H1 (cell line): ENCODE measurements at regions not wholly inside any gene's neighbourhood (a gene's known extent, or its start where the extent isn't known, plus 50 kb on each side); places are given as distances from the start of the nearest gene placed in this dataset.

Experiments
- CTCF ChIA-PET: fragments of 300-600 bp; sonication (Branson Sonifier 250); formaldehyde crosslinking; loops from one replicate; lab custom pipeline; 2021; ENCODE audit not compliant: partially characterized antibody; lab: Charles Lee
- POLR2A ChIA-PET: fragments of 300-600 bp; sonication (Branson Sonifier 250); formaldehyde crosslinking; loops from one replicate; lab custom pipeline; 2021; ENCODE audit warnings: inconsistent platforms; ENCODE audit not compliant: partially characterized antibody; lab: Charles Lee
- DNase-seq, 2 experiments: peaks; one replicate each; pipeline versions ENCODE4 v3.0.0 to v3.0.0-alpha.2; 2010 to 2022; ENCODE audit warnings: low spot score in 2 of 2, low read depth in 1 of 2, mixed read lengths in 1 of 2
- FAIRE-seq: peaks from 2 replicates; lab custom pipeline; 2011; peaks lifted over from hg19 to GRCh38; lab: Jason Lieb, UNC
- H2AFZ ChIP-seq: 2 replicates; pipeline ENCODE4 v1.8.1; 2012; ENCODE audit warnings: low read length, inconsistent platforms
- H2AK5ac ChIP-seq: 2 replicates; pipeline ENCODE4 v1.6.1; 2013; ENCODE audit warnings: low read depth, low read length
- H2BK120ac ChIP-seq: replicated peaks from 2 replicates; pipeline ENCODE3; 2013; ENCODE audit warnings: low read depth, low read length, inconsistent platforms
- H2BK12ac ChIP-seq: 2 replicates; pipeline ENCODE4 v1.6.1; 2013; ENCODE audit warnings: low read depth, low read length
- H2BK15ac ChIP-seq: 2 replicates; pipeline ENCODE4 v1.6.1; 2013; ENCODE audit warnings: low read length
- H2BK20ac ChIP-seq: 2 replicates; pipeline ENCODE4 v1.6.1; 2013; ENCODE audit warnings: low read length
- H2BK5ac ChIP-seq: 2 replicates; pipeline ENCODE4 v1.6.1; 2013; ENCODE audit warnings: low read depth, low read length
- H3K14ac ChIP-seq: 2 replicates; pipeline ENCODE4 v1.6.1; 2013; ENCODE audit warnings: inconsistent platforms; ENCODE audit not compliant: insufficient read length
- H3K18ac ChIP-seq: 2 replicates; pipeline ENCODE4 v1.6.1; 2013; ENCODE audit warnings: low read length; ENCODE audit errors: extremely low read depth
- H3K23ac ChIP-seq: 2 replicates; pipeline ENCODE4 v1.6.1; 2013; ENCODE audit warnings: inconsistent platforms; ENCODE audit not compliant: insufficient read length
- H3K23me2 ChIP-seq: 2 replicates; pipeline ENCODE4 v1.6.1; 2013; ENCODE audit warnings: low read depth, low read length
- H3K27ac ChIP-seq: 2 replicates; pipeline ENCODE4 v1.6.1; 2011; ENCODE audit warnings: low read depth, low read length, inconsistent platforms
- H3K27me3 ChIP-seq, 4 experiments: replicated peaks in 1 of 4; 1 replicate in 1 of 4; 2 replicates in 3 of 4; pipeline versions ENCODE4 v1.6.1 to v1.8.1; 2011 to 2013; ENCODE audit warnings: low read length in 3 of 4, mild to moderate bottlenecking in 3 of 4, inconsistent platforms in 2 of 4, mixed read lengths in 2 of 4, moderate library complexity in 1 of 4; ENCODE audit not compliant: control insufficient read depth in 3 of 4, insufficient read depth in 3 of 4; ENCODE audit errors: extremely low read depth in 1 of 4
- H3K36me3 ChIP-seq, 4 experiments: 2 replicates each; pipeline versions ENCODE4 v1.6.1 to v1.8.1; 2011 to 2013; ENCODE audit warnings: mild to moderate bottlenecking in 4 of 4, low read length in 3 of 4, moderate library complexity in 2 of 4, control low read depth in 1 of 4, inconsistent platforms in 1 of 4; ENCODE audit not compliant: insufficient read depth in 4 of 4, control insufficient read depth in 2 of 4
- H3K4ac ChIP-seq: replicated peaks from 2 replicates; pipeline ENCODE3; 2013; ENCODE audit warnings: low read length, low read depth, mixed read lengths, inconsistent platforms; ENCODE audit not compliant: insufficient read length
- H3K4me1 ChIP-seq, 4 experiments: replicated peaks in 1 of 4; 1 replicate in 1 of 4; 2 replicates in 3 of 4; pipeline versions ENCODE4 v1.6.1 to v1.8.1; 2011 to 2013; ENCODE audit warnings: low read length in 3 of 4, inconsistent platforms in 2 of 4, mixed read lengths in 1 of 4; ENCODE audit not compliant: insufficient read depth in 4 of 4, control insufficient read depth in 3 of 4
- H3K4me2 ChIP-seq, 2 experiments: 2 replicates each; pipeline versions ENCODE4 v1.6.1 to v1.8.1; 2011 to 2013; ENCODE audit warnings: low read depth in 2 of 2, low read length in 2 of 2, control low read depth in 1 of 2, inconsistent platforms in 1 of 2, mild to moderate bottlenecking in 1 of 2; ENCODE audit not compliant: insufficient read depth in 1 of 2
- H3K4me3 ChIP-seq, 4 experiments: fragments of 200-600, 300-600 bp in 1 of 4; sonication (generic), shearing (Covaris generic), sonication (Bioruptor Twin) in 1 of 4; 2 replicates each; pipeline versions ENCODE4 v1.5.1 to v1.8.1; 2011 to 2016; ENCODE audit warnings: low read length in 4 of 4, low read depth in 3 of 4, control low read depth in 2 of 4, inconsistent platforms in 2 of 4, mild to moderate bottlenecking in 2 of 4, mixed read lengths in 1 of 4, moderate library complexity in 1 of 4; ENCODE audit not compliant: insufficient read depth in 2 of 4; ENCODE audit errors: extremely low read depth in 1 of 4
- H3K56ac ChIP-seq: replicated peaks from 2 replicates; pipeline ENCODE3; 2013; ENCODE audit warnings: low read depth, mild to moderate bottlenecking, mixed read lengths, low read length, inconsistent platforms; ENCODE audit not compliant: insufficient read length
- H3K79me1 ChIP-seq: 2 replicates; pipeline ENCODE4 v1.6.1; 2013; ENCODE audit warnings: low read depth, low read length, control low read depth
- H3K79me2 ChIP-seq, 2 experiments: 2 replicates each; pipeline versions ENCODE4 v1.6.1 to v1.8.1; 2012 to 2013; ENCODE audit warnings: low read length in 2 of 2, mild to moderate bottlenecking in 2 of 2, inconsistent platforms in 1 of 2; ENCODE audit not compliant: insufficient read depth in 2 of 2, control insufficient read depth in 1 of 2
- H3K9ac ChIP-seq, 4 experiments: replicated peaks in 1 of 4; 1 replicate in 1 of 4; 2 replicates in 3 of 4; pipeline versions ENCODE4 v1.6.1 to v1.8.1; 2011 to 2013; ENCODE audit warnings: low read depth in 3 of 4, low read length in 3 of 4, control low read depth in 2 of 4, mild to moderate bottlenecking in 2 of 4, moderate library complexity in 2 of 4, inconsistent platforms in 1 of 4; ENCODE audit errors: extremely low read depth in 1 of 4
- H3K9me3 ChIP-seq, 2 experiments: 2 replicates each; pipeline versions ENCODE4 v1.6.1 to v1.8.1; 2012 to 2013; ENCODE audit warnings: mild to moderate bottlenecking in 2 of 2, moderate library complexity in 2 of 2, control low read depth in 1 of 2, inconsistent platforms in 1 of 2, low read depth in 1 of 2, low read length in 1 of 2, mixed read lengths in 1 of 2; ENCODE audit not compliant: insufficient read depth in 2 of 2
- H4K20me1 ChIP-seq, 2 experiments: replicated peaks in 1 of 2; 2 replicates each; pipeline versions ENCODE3 to v1.8.1; 2011 to 2013; ENCODE audit warnings: inconsistent platforms in 2 of 2, low read length in 2 of 2, mild to moderate bottlenecking in 1 of 2; ENCODE audit not compliant: insufficient read depth in 2 of 2, control insufficient read depth in 1 of 2
- H4K5ac ChIP-seq: 2 replicates; pipeline ENCODE4 v1.6.1; 2013; ENCODE audit warnings: low read length, low read depth, mixed read lengths, inconsistent platforms; ENCODE audit not compliant: insufficient read length
- H4K8ac ChIP-seq: 2 replicates; pipeline ENCODE4 v1.8.0; 2013; ENCODE audit warnings: mild to moderate bottlenecking, moderate library complexity, low read length, inconsistent platforms; ENCODE audit not compliant: insufficient read depth; ENCODE audit errors: extremely low read depth
- H4K91ac ChIP-seq: replicated peaks from 2 replicates; pipeline ENCODE3; 2013; ENCODE audit warnings: low read length, mixed read lengths, inconsistent platforms; ENCODE audit not compliant: insufficient read length
- BCL11A ChIP-seq, 2 experiments: IDR thresholded peaks; one replicate each; pipeline ENCODE4 v1.6.1; 2011; ENCODE audit warnings: low read depth in 2 of 2, low read length in 2 of 2, mild to moderate bottlenecking in 2 of 2
- CEBPB ChIP-seq: IDR thresholded peaks from 2 replicates; pipeline ENCODE4 v1.6.1; 2012; ENCODE audit warnings: low read depth, low read length
- GTF2F1 ChIP-seq: IDR thresholded peaks from 2 replicates; pipeline ENCODE4 v1.6.1; 2012; ENCODE audit warnings: low read depth, low read length, improper control_type of control experiment, borderline replicate concordance
- JUND ChIP-seq: IDR thresholded peaks from 2 replicates; pipeline ENCODE4 v1.6.1; 2011; ENCODE audit warnings: mild to moderate bottlenecking, improper control_type of control experiment, low read length
- NANOG ChIP-seq: IDR thresholded peaks from 2 replicates; pipeline ENCODE4 v1.6.1; 2011; ENCODE audit warnings: low read length, low read depth, mild to moderate bottlenecking, inconsistent platforms; ENCODE audit not compliant: insufficient read depth, poor library complexity, severe bottlenecking
- RAD21 ChIP-seq, 2 experiments: IDR thresholded peaks in 1 of 2; conservative IDR thresholded peaks in 1 of 2; 2 replicates each; pipeline ENCODE4 v1.6.1; 2011; ENCODE audit warnings: low read depth in 2 of 2, low read length in 2 of 2, improper control_type of control experiment in 1 of 2, inconsistent platforms in 1 of 2, mild to moderate bottlenecking in 1 of 2, moderate library complexity in 1 of 2
- RFX5 ChIP-seq: IDR thresholded peaks from 2 replicates; pipeline ENCODE4 v1.6.1; 2011; ENCODE audit warnings: low read depth, low read length, improper control_type of control experiment, borderline replicate concordance
- SAP30 ChIP-seq: fragments of 300-600 bp; sonication (generic); IDR thresholded peaks from 2 replicates; pipeline ENCODE4 v1.7.1; 2012; ENCODE audit warnings: low read length, moderate library complexity, mild to moderate bottlenecking, inconsistent platforms; ENCODE audit not compliant: insufficient read depth, insufficient replicate concordance
- SIN3A ChIP-seq, 2 experiments: IDR thresholded peaks in 1 of 2; conservative IDR thresholded peaks in 1 of 2; 2 replicates each; pipeline ENCODE4 v1.6.1; 2011 to 2012; ENCODE audit warnings: low read length in 2 of 2, improper control_type of control experiment in 1 of 2, low read depth in 1 of 2, mild to moderate bottlenecking in 1 of 2
- SUZ12 ChIP-seq: fragments of 200-600 bp; sonication (generic); IDR thresholded peaks from 2 replicates; pipeline ENCODE4 v1.6.1; 2012; ENCODE audit warnings: mild to moderate bottlenecking, inconsistent platforms, low read length, moderate library complexity, mixed read lengths
- WGBS, 2 experiments: shearing (Covaris generic) in 1 of 2; methylation state at CpG; one replicate each; pipeline versions ENCODE4 v1.1.6 to v1.1.7; 2013 to 2015; ENCODE audit warnings: low lambda C conversion rate in 2 of 2, mixed read lengths in 2 of 2, inconsistent platforms in 1 of 2, low coverage in 1 of 2, missing lambda C conversion rate in 1 of 2; ENCODE audit not compliant: insufficient replicate concordance in 2 of 2, insufficient coverage in 1 of 2, insufficient read length in 1 of 2; ENCODE audit errors: extremely low coverage in 1 of 2, missing lambda C conversion rate in 1 of 2; 5-methylcytosine and 5-hydroxymethylcytosine counted together
- TF ChIP-seq, protein P1 (sequence below), 3 experiments: IDR thresholded peaks; 1 replicate in 2 of 3; 2 replicates in 1 of 3; pipeline versions ENCODE4 v1.5.1 to v1.6.1; 2011; ENCODE audit warnings: low read length in 3 of 3, mild to moderate bottlenecking in 3 of 3, inconsistent platforms in 2 of 3, low read depth in 1 of 3, moderate library complexity in 1 of 3; ENCODE audit not compliant: insufficient read depth in 1 of 3; ENCODE audit errors: control extremely low read depth in 1 of 3

DNA sequence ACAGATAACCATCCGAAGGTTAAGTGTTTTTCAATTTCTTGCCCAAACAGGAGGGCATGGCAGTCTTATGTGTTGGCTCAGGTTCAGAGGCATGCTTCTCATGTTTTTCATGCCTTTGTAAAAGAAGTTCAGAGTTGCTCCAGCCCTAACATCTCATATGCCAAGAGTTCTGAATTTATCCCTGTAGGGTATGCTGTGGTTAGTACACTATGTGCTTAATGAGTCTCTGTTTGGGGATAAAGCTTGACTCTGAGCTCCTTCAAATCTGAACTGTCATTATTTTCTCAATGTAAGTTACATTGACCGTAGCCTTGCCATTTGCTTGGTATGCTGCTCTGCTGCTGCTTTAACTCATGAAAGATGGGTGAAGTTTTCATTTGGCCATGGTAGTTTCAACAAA, 67.9 kb upstream of the PNPT1 start:
- H3K79me2 ChIP-seq: no peaks in the 10 kb centered on the region
- no peak overlapping the region for H3K56ac ChIP-seq
- no peak for TF ChIP-seq BCL11A (IDR thresholded peaks at IDR 0.05; ENCODE audit: low read depth in 2 of 2, low read length in 2 of 2)
- no peak for TF ChIP-seq SIN3A (conservative IDR thresholded peaks at IDR 0.05 in 1 of 2, IDR thresholded peaks at IDR 0.05 in 1 of 2; ENCODE audit: low read depth in 1 of 2, low read length in 2 of 2)
- TF ChIP-seq GTF2F1: no peak
- TF ChIP-seq CEBPB: no peak
- TF ChIP-seq, protein P1, sequence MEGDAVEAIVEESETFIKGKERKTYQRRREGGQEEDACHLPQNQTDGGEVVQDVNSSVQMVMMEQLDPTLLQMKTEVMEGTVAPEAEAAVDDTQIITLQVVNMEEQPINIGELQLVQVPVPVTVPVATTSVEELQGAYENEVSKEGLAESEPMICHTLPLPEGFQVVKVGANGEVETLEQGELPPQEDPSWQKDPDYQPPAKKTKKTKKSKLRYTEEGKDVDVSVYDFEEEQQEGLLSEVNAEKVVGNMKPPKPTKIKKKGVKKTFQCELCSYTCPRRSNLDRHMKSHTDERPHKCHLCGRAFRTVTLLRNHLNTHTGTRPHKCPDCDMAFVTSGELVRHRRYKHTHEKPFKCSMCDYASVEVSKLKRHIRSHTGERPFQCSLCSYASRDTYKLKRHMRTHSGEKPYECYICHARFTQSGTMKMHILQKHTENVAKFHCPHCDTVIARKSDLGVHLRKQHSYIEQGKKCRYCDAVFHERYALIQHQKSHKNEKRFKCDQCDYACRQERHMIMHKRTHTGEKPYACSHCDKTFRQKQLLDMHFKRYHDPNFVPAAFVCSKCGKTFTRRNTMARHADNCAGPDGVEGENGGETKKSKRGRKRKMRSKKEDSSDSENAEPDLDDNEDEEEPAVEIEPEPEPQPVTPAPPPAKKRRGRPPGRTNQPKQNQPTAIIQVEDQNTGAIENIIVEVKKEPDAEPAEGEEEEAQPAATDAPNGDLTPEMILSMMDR (IDR thresholded peaks at IDR 0.05; ENCODE audit: control extremely low read depth in 1 of 3, insufficient read depth in 1 of 3, low read depth in 1 of 3, low read length in 3 of 3): no peak
- TF ChIP-seq RAD21 (IDR thresholded peaks at IDR 0.05 in 1 of 2, conservative IDR thresholded peaks at IDR 0.05 in 1 of 2; ENCODE audit: low read depth in 2 of 2, low read length in 2 of 2): no peak
- no peak for TF ChIP-seq JUND
- no peak for TF ChIP-seq SUZ12
- TF ChIP-seq SAP30: no peak
- TF ChIP-seq RFX5: no peak
- TF ChIP-seq NANOG: no peak

More for the DNA sequence above, 67.9 kb upstream of the PNPT1 start:
- peak overlapping the region; percentile 28; the same call in 1 of the 2 replicates for H2AFZ ChIP-seq
- no peak overlapping the region for H4K5ac ChIP-seq
- H2BK120ac ChIP-seq: no peak overlapping the region
- 86% methylated on average over 2 of the region's 2 CpGs; no CpG with 5 or more reads in 1 of the 2 experiments for WGBS, 2 experiments
- no peaks in the 10 kb centered on the region for H4K20me1 ChIP-seq
- no peak overlapping the region for H3K4me2 ChIP-seq
- no peaks in the 10 kb centered on the region for H3K9me3 ChIP-seq
- H3K18ac ChIP-seq: no peak overlapping the region
- ChIA-PET CTCF (interaction anchor here (0.6 kb wide), 1 partner anchor 1726 kb away, joined by 4 read pairs; no protein-coding TSS in a partner anchor), POLR2A (no interaction called here)
- H2BK5ac ChIP-seq: no peak overlapping the region
- no peak overlapping the region for H4K91ac ChIP-seq
- no peak overlapping the region for H2BK12ac ChIP-seq
- no peak overlapping the region for H2AK5ac ChIP-seq
- no peak overlapping the region for H3K27ac ChIP-seq
- H3K23ac ChIP-seq: no peak overlapping the region
- H4K8ac ChIP-seq: no peak overlapping the region
- H2BK15ac ChIP-seq: no peak overlapping the region
- peaks cover 0 to 7% (median 3%) of the 10 kb centered on the region in 4 experiments; a peak in 2 of 7 replicates for H3K4me1 ChIP-seq
- FAIRE-seq (no peak), DNase-seq (no peak)
- H3K4me3 ChIP-seq: no peak overlapping the region
- H3K14ac ChIP-seq: no peak overlapping the region
- no peaks in the 10 kb centered on the region for H3K27me3 ChIP-seq
- H3K9ac ChIP-seq: no peak overlapping the region
- no peaks in the 10 kb centered on the region for H3K36me3 ChIP-seq
- H3K79me1 ChIP-seq: no peaks in the 10 kb centered on the region
- no peak overlapping the region for H2BK20ac ChIP-seq
- H3K4ac ChIP-seq: no peak overlapping the region
- no peaks in the 10 kb centered on the region for H3K23me2 ChIP-seq
